Muscle of back (tissue), 3 donors: ENCODE measurements at regions not wholly inside any gene's neighbourhood (a gene's known extent, or its start where the extent isn't known, plus 50 kb on each side); places are given as distances from the start of the nearest gene placed in this dataset.
"Not testable (repeated sequence)": the region's sequence is repeated elsewhere in the genome, so short reads cannot be mapped to it uniquely, and the experiment has no call there.

Source experiments
- DNase-seq, 3 donors: peaks; one replicate each; pipeline versions ENCODE4 v3.0.0 to v3.0.0-alpha.2; 2013

- DNase-seq = not testable (repeated sequence)
These were observed 59.3 kb downstream of the NUTM2D start for GRCh38 chr10:87416892-87417291.

DNA sequence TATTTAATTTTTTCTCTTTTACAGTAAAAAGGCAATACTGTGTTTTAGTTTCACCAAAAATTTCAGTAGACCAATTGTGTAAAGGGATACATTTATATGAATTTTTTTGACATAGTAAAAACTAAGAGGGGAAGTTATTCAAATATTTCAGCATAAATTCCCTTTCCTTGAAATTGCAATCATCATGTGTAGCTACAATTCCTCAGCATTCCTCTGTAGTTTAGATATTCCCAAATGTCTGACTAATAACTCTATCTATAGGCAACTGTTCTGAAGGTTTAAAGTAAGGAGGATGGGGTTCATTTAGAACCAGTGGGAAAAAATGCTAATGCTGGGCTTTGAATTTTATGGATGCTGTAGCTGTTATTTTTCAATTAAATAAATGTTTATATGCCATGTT lies 65.1 kb downstream of the NUTM2D start:
- DNase-seq = peak in 1 of 3 donors; percentile 1

DNA sequence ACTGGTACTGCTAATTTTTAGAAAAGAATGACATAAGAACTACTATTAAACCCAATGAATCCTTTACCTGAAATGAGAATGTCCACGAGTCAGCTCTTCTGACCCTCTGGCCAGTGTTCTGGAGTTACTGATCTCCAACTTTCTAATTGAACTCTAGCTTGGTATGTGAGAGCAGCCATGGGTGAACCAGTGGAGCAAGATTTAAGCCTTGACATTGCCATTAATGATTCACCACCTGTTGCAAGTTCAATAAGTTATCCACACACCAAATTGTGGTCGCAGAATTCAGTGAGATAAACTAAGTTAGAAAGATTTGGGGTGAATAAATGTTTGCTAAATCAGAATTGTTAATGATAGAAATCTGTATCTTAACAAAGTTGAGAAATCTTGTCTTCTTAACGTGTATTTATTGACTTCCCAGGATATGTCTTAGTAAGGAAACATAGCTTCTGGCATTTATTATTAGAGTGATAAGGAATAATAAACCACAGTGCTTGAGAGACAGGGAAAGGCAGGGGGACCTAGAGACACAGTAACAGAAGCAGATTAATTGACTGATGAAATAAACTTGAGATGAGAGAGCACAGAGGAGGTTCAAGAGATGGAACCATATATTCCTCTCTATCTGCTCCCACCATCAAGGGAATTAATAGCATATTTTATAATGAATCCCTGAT lies 67.3 kb downstream of the NUTM2D start:
- not testable (repeated sequence) for DNase-seq

DNA sequence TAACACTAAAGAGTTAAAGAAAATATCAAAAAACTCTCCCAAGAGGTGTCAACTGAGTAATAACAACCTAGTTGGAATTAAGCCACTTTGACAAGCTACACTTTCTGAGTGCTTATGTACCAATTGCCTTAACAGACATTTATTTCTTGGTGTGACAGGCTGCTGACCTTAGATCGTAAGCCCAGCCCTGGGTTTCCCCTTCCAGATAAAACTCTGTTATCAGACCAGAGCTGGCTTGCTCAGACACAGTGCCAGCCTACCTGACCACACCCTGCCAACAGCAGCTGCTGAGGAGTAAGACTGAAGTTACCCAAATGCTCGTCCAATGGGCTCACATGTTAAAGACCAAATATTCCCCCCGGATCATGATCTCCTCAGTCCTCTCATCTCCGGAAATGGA lies 70.9 kb upstream of the MINPP1 start:
- DNase-seq = not testable (repeated sequence)

- not testable (repeated sequence) for DNase-seq
These were observed 69.3 kb upstream of the MINPP1 start for GRCh38 chr10:87435295-87435826.

DNA sequence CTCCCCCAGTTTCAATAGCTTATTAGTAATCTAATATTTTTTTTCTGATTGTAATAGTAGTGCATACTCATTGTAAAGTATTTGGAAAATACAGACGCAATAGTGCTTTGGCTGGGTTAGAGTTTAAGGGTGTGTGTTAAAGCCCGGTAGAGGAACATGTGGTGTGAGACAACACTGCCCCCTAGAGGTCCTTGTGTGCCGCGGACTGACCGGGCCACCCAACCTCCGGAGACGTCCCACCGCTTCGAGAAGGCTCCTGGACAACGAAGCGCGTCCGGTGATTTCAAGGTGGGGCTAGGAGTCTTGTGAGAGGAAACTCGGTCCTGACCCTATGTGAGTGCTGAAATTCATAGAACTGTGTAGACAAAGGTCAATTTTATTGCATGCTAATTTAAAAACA lies 68.6 kb upstream of the MINPP1 start:
- DNase-seq = not testable (repeated sequence)

DNA sequence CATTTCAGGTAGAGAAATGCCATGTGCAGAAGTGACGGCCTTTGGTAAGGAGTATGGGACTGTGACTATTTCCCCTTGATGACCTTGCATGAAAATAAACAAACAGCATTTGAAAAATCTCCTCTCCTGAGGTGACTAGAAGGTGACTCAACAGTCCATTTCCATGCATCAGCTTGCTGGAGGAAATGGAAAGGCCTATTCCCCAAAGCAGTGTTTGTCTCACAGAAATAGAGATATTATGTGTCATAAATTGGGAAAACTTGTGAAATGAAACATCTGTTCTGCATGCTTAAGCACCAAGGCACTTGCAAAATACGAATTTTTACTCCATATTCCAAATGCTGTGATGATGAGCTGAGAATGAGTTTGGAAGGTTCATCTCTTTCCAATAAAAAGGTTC lies 67.2 kb upstream of the MINPP1 start:
- DNase-seq = not testable (repeated sequence)
